H1 (cell line): ENCODE measurements at regions not wholly inside any gene's neighbourhood (a gene's known extent, or its start where the extent isn't known, plus 50 kb on each side); places are given as distances from the start of the nearest gene placed in this dataset.

Experiments
- CTCF ChIA-PET: fragments of 300-600 bp; sonication (Branson Sonifier 250); formaldehyde crosslinking; loops from one replicate; lab custom pipeline; 2021; ENCODE audit not compliant: partially characterized antibody; lab: Charles Lee
- POLR2A ChIA-PET: fragments of 300-600 bp; sonication (Branson Sonifier 250); formaldehyde crosslinking; loops from one replicate; lab custom pipeline; 2021; ENCODE audit warnings: inconsistent platforms; ENCODE audit not compliant: partially characterized antibody; lab: Charles Lee
- DNase-seq, 2 experiments: peaks; one replicate each; pipeline versions ENCODE4 v3.0.0 to v3.0.0-alpha.2; 2010 to 2022; ENCODE audit warnings: low spot score in 2 of 2, low read depth in 1 of 2, mixed read lengths in 1 of 2
- FAIRE-seq: peaks from 2 replicates; lab custom pipeline; 2011; peaks lifted over from hg19 to GRCh38; lab: Jason Lieb, UNC
- H2AFZ ChIP-seq: 2 replicates; pipeline ENCODE4 v1.8.1; 2012; ENCODE audit warnings: low read length, inconsistent platforms
- H2AK5ac ChIP-seq: 2 replicates; pipeline ENCODE4 v1.6.1; 2013; ENCODE audit warnings: low read depth, low read length
- H2BK120ac ChIP-seq: replicated peaks from 2 replicates; pipeline ENCODE3; 2013; ENCODE audit warnings: low read depth, low read length, inconsistent platforms
- H2BK12ac ChIP-seq: 2 replicates; pipeline ENCODE4 v1.6.1; 2013; ENCODE audit warnings: low read depth, low read length
- H2BK15ac ChIP-seq: 2 replicates; pipeline ENCODE4 v1.6.1; 2013; ENCODE audit warnings: low read length
- H2BK20ac ChIP-seq: 2 replicates; pipeline ENCODE4 v1.6.1; 2013; ENCODE audit warnings: low read length
- H2BK5ac ChIP-seq: 2 replicates; pipeline ENCODE4 v1.6.1; 2013; ENCODE audit warnings: low read depth, low read length
- H3K14ac ChIP-seq: 2 replicates; pipeline ENCODE4 v1.6.1; 2013; ENCODE audit warnings: inconsistent platforms; ENCODE audit not compliant: insufficient read length
- H3K18ac ChIP-seq: 2 replicates; pipeline ENCODE4 v1.6.1; 2013; ENCODE audit warnings: low read length; ENCODE audit errors: extremely low read depth
- H3K23ac ChIP-seq: 2 replicates; pipeline ENCODE4 v1.6.1; 2013; ENCODE audit warnings: inconsistent platforms; ENCODE audit not compliant: insufficient read length
- H3K23me2 ChIP-seq: 2 replicates; pipeline ENCODE4 v1.6.1; 2013; ENCODE audit warnings: low read depth, low read length
- H3K27ac ChIP-seq: 2 replicates; pipeline ENCODE4 v1.6.1; 2011; ENCODE audit warnings: low read depth, low read length, inconsistent platforms
- H3K27me3 ChIP-seq, 4 experiments: replicated peaks in 1 of 4; 1 replicate in 1 of 4; 2 replicates in 3 of 4; pipeline versions ENCODE4 v1.6.1 to v1.8.1; 2011 to 2013; ENCODE audit warnings: low read length in 3 of 4, mild to moderate bottlenecking in 3 of 4, inconsistent platforms in 2 of 4, mixed read lengths in 2 of 4, moderate library complexity in 1 of 4; ENCODE audit not compliant: control insufficient read depth in 3 of 4, insufficient read depth in 3 of 4; ENCODE audit errors: extremely low read depth in 1 of 4
- H3K36me3 ChIP-seq, 4 experiments: 2 replicates each; pipeline versions ENCODE4 v1.6.1 to v1.8.1; 2011 to 2013; ENCODE audit warnings: mild to moderate bottlenecking in 4 of 4, low read length in 3 of 4, moderate library complexity in 2 of 4, control low read depth in 1 of 4, inconsistent platforms in 1 of 4; ENCODE audit not compliant: insufficient read depth in 4 of 4, control insufficient read depth in 2 of 4
- H3K4ac ChIP-seq: replicated peaks from 2 replicates; pipeline ENCODE3; 2013; ENCODE audit warnings: low read length, low read depth, mixed read lengths, inconsistent platforms; ENCODE audit not compliant: insufficient read length
- H3K4me1 ChIP-seq, 4 experiments: replicated peaks in 1 of 4; 1 replicate in 1 of 4; 2 replicates in 3 of 4; pipeline versions ENCODE4 v1.6.1 to v1.8.1; 2011 to 2013; ENCODE audit warnings: low read length in 3 of 4, inconsistent platforms in 2 of 4, mixed read lengths in 1 of 4; ENCODE audit not compliant: insufficient read depth in 4 of 4, control insufficient read depth in 3 of 4
- H3K4me2 ChIP-seq, 2 experiments: 2 replicates each; pipeline versions ENCODE4 v1.6.1 to v1.8.1; 2011 to 2013; ENCODE audit warnings: low read depth in 2 of 2, low read length in 2 of 2, control low read depth in 1 of 2, inconsistent platforms in 1 of 2, mild to moderate bottlenecking in 1 of 2; ENCODE audit not compliant: insufficient read depth in 1 of 2
- H3K4me3 ChIP-seq, 4 experiments: fragments of 200-600, 300-600 bp in 1 of 4; sonication (generic), shearing (Covaris generic), sonication (Bioruptor Twin) in 1 of 4; 2 replicates each; pipeline versions ENCODE4 v1.5.1 to v1.8.1; 2011 to 2016; ENCODE audit warnings: low read length in 4 of 4, low read depth in 3 of 4, control low read depth in 2 of 4, inconsistent platforms in 2 of 4, mild to moderate bottlenecking in 2 of 4, mixed read lengths in 1 of 4, moderate library complexity in 1 of 4; ENCODE audit not compliant: insufficient read depth in 2 of 4; ENCODE audit errors: extremely low read depth in 1 of 4
- H3K56ac ChIP-seq: replicated peaks from 2 replicates; pipeline ENCODE3; 2013; ENCODE audit warnings: low read depth, mild to moderate bottlenecking, mixed read lengths, low read length, inconsistent platforms; ENCODE audit not compliant: insufficient read length
- H3K79me1 ChIP-seq: 2 replicates; pipeline ENCODE4 v1.6.1; 2013; ENCODE audit warnings: low read depth, low read length, control low read depth
- H3K79me2 ChIP-seq, 2 experiments: 2 replicates each; pipeline versions ENCODE4 v1.6.1 to v1.8.1; 2012 to 2013; ENCODE audit warnings: low read length in 2 of 2, mild to moderate bottlenecking in 2 of 2, inconsistent platforms in 1 of 2; ENCODE audit not compliant: insufficient read depth in 2 of 2, control insufficient read depth in 1 of 2
- H3K9ac ChIP-seq, 4 experiments: replicated peaks in 1 of 4; 1 replicate in 1 of 4; 2 replicates in 3 of 4; pipeline versions ENCODE4 v1.6.1 to v1.8.1; 2011 to 2013; ENCODE audit warnings: low read depth in 3 of 4, low read length in 3 of 4, control low read depth in 2 of 4, mild to moderate bottlenecking in 2 of 4, moderate library complexity in 2 of 4, inconsistent platforms in 1 of 4; ENCODE audit errors: extremely low read depth in 1 of 4
- H3K9me3 ChIP-seq, 2 experiments: 2 replicates each; pipeline versions ENCODE4 v1.6.1 to v1.8.1; 2012 to 2013; ENCODE audit warnings: mild to moderate bottlenecking in 2 of 2, moderate library complexity in 2 of 2, control low read depth in 1 of 2, inconsistent platforms in 1 of 2, low read depth in 1 of 2, low read length in 1 of 2, mixed read lengths in 1 of 2; ENCODE audit not compliant: insufficient read depth in 2 of 2
- H4K20me1 ChIP-seq, 2 experiments: replicated peaks in 1 of 2; 2 replicates each; pipeline versions ENCODE3 to v1.8.1; 2011 to 2013; ENCODE audit warnings: inconsistent platforms in 2 of 2, low read length in 2 of 2, mild to moderate bottlenecking in 1 of 2; ENCODE audit not compliant: insufficient read depth in 2 of 2, control insufficient read depth in 1 of 2
- H4K5ac ChIP-seq: 2 replicates; pipeline ENCODE4 v1.6.1; 2013; ENCODE audit warnings: low read length, low read depth, mixed read lengths, inconsistent platforms; ENCODE audit not compliant: insufficient read length
- H4K8ac ChIP-seq: 2 replicates; pipeline ENCODE4 v1.8.0; 2013; ENCODE audit warnings: mild to moderate bottlenecking, moderate library complexity, low read length, inconsistent platforms; ENCODE audit not compliant: insufficient read depth; ENCODE audit errors: extremely low read depth
- H4K91ac ChIP-seq: replicated peaks from 2 replicates; pipeline ENCODE3; 2013; ENCODE audit warnings: low read length, mixed read lengths, inconsistent platforms; ENCODE audit not compliant: insufficient read length
- ASH2L ChIP-seq: fragments of 200-600, 300-600 bp; sonication (generic); IDR thresholded peaks from one replicate; pipeline ENCODE4 v1.7.1; 2017; ENCODE audit warnings: low read length
- GTF2F1 ChIP-seq: IDR thresholded peaks from 2 replicates; pipeline ENCODE4 v1.6.1; 2012; ENCODE audit warnings: low read depth, low read length, improper control_type of control experiment, borderline replicate concordance
- POLR2A ChIP-seq, 2 experiments: IDR thresholded peaks; 1 replicate in 1 of 2; 2 replicates in 1 of 2; pipeline ENCODE4 v1.6.1; 2011; ENCODE audit warnings: low read depth in 2 of 2, low read length in 2 of 2, mild to moderate bottlenecking in 2 of 2; ENCODE audit errors: control extremely low read depth in 1 of 2
- RBBP5 ChIP-seq: IDR thresholded peaks from 2 replicates; pipeline ENCODE4 v1.7.1; 2012; ENCODE audit warnings: low read depth, mild to moderate bottlenecking, inconsistent platforms, low read length, moderate library complexity, borderline replicate concordance
- TAF1 ChIP-seq: IDR thresholded peaks from 2 replicates; pipeline ENCODE4 v1.6.1; 2011; ENCODE audit warnings: mild to moderate bottlenecking, low read depth, low read length
- TBP ChIP-seq: IDR thresholded peaks from 2 replicates; pipeline ENCODE4 v1.6.1; 2011; ENCODE audit warnings: low read depth, low read length, improper control_type of control experiment
- WGBS, 2 experiments: shearing (Covaris generic) in 1 of 2; methylation state at CpG; one replicate each; pipeline versions ENCODE4 v1.1.6 to v1.1.7; 2013 to 2015; ENCODE audit warnings: low lambda C conversion rate in 2 of 2, mixed read lengths in 2 of 2, inconsistent platforms in 1 of 2, low coverage in 1 of 2, missing lambda C conversion rate in 1 of 2; ENCODE audit not compliant: insufficient replicate concordance in 2 of 2, insufficient coverage in 1 of 2, insufficient read length in 1 of 2; ENCODE audit errors: extremely low coverage in 1 of 2, missing lambda C conversion rate in 1 of 2; 5-methylcytosine and 5-hydroxymethylcytosine counted together

DNA sequence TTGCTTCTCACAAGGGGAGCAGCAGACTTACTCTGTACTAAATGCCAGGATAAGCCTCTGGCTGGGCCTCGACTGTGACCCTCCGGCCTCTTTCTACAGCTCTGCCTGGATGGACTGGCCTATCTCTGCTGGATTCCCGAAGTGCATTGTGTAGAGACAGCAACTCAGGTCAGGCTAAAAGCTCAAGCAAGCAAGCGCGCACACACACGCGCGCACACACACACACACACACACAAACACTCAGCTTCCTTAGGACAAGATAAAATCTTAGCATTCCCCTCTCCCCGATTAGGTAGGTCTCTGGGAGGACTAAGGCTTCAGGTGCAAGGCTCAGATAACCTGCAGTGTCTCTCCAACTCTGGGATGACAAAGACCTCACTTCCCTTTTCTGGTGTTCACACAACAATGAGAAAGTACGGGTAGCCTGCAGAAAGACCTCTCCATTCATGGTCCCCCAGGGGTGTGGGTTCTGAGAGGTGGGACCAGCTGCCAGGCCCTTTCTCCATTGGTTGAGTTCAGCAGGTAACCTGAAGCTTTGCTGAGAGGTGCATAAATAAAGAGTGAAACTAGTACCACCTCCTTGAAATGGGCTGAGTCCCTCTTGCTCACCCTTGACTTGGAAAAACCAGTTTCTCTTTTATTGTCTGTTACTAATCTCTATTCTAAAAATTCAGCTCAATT is 155.1 kb upstream of the CAMK1G start:
- H3K4me3 ChIP-seq = peak overlapping the region in 2 of 4 experiments; percentile 11 to 49; a peak in 4 of 8 replicates
- H4K20me1 ChIP-seq = no peaks in the 10 kb centered on the region
- H2BK20ac ChIP-seq = 0 out of 2 replicates have a peak overlapping the region, but pooled peaks have one; percentile 51
- FAIRE-seq (peak; percentile 74), DNase-seq (peak in 1 of 2 experiments; percentile 62)
- no peak overlapping the region for H2BK15ac ChIP-seq
- H2AK5ac ChIP-seq = no peak overlapping the region
- H3K27ac ChIP-seq = peak overlapping the region; percentile 58
- H3K14ac ChIP-seq = no peak overlapping the region
- peak overlapping the region; percentile 27 for H3K56ac ChIP-seq
- H3K27me3 ChIP-seq = no peaks in the 10 kb centered on the region
- peaks cover 0 to 16% of the 10 kb centered on the region in 2 experiments; a peak in 2 of 4 replicates for H3K79me2 ChIP-seq
- H3K36me3 ChIP-seq = peaks cover 0 to 6% (median 2%) of the 10 kb centered on the region in 4 experiments; a peak in 2 of 8 replicates
- H2BK12ac ChIP-seq = peak overlapping the region; percentile 53
- peak overlapping the region; percentile 89 for H2BK5ac ChIP-seq
- peak overlapping the region; percentile 22 to 60 for H3K4me2 ChIP-seq
- no peaks in the 10 kb centered on the region; the same call in 1 of the 2 replicates for H3K23me2 ChIP-seq
- peak in 1 of 2 experiments; percentile 57; a peak in 2 of 3 replicates for TF ChIP-seq POLR2A (IDR thresholded peaks at IDR 0.05; ENCODE audit: control extremely low read depth in 1 of 2, low read depth in 2 of 2, low read length in 2 of 2)
- TF ChIP-seq TBP = peak; percentile 31; the same call in 1 of the 2 replicates
- TF ChIP-seq ASH2L = peak; percentile 70
- TF ChIP-seq RBBP5 = no peak
- peak; percentile 52; the same call in 1 of the 2 replicates for TF ChIP-seq TAF1
- TF ChIP-seq GTF2F1 = no peak
- H3K4me1 ChIP-seq = peaks cover 8 to 33% (median 32%) of the 10 kb centered on the region in 4 experiments
- 0 out of 2 replicates have a peak overlapping the region, but pooled peaks have one; percentile 66 for H4K8ac ChIP-seq
- H3K79me1 ChIP-seq = no peaks in the 10 kb centered on the region
- peak overlapping the region; percentile 17 for H2BK120ac ChIP-seq
- no peak overlapping the region for H3K23ac ChIP-seq
- no peak overlapping the region for H2AFZ ChIP-seq
- ChIA-PET POLR2A (interaction anchor here (0.6 to 1.7 kb wide), 10 partner anchors 13 to 245 kb away, joined by 3 to 4 read pairs (median 3); no protein-coding TSS in a partner anchor), CTCF (interaction anchor here (0.6 to 3.9 kb wide), 15 partner anchors 13 to 227 kb away, joined by 3 to 17 read pairs (median 3); no protein-coding TSS in a partner anchor)
- H3K9me3 ChIP-seq = no peaks in the 10 kb centered on the region
- peak overlapping the region; percentile 85; the same call in 1 of the 2 replicates for H3K18ac ChIP-seq
- H3K4ac ChIP-seq = no peak overlapping the region
- peak overlapping the region; percentile 73 for H4K5ac ChIP-seq
- 69% methylated on average over 10 of the region's 10 CpGs; no CpG with 5 or more reads in 1 of the 2 experiments for WGBS, 2 experiments
- peak overlapping the region; percentile 58 for H4K91ac ChIP-seq
- H3K9ac ChIP-seq = no peak overlapping the region
